ENCODE measurements at regions not wholly inside any gene's neighbourhood (a gene's known extent, or its start where the extent isn't known, plus 50 kb on each side); places are given as distances from the start of the nearest gene placed in this dataset.

DNA sequence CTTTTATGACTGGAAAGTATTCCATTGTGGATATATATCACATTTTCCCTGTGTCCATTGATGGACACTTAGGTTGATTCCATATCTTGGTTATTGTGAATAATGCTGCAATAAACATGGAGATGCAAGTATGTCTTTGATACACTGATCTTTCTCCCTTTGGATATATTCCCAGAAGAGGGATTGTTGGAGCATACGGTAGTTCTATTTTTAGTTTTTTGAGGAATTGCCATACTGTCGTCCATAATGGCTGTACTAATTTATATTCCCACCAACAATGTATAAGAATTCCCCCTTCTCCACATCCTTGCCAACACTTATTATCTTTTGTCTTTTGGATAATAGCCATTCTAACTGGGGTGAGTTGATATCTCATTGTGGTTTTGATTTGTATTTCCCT lies 54.9 kb upstream of the PITX1 start:
- TF ChIP-seq, protein P1, sequence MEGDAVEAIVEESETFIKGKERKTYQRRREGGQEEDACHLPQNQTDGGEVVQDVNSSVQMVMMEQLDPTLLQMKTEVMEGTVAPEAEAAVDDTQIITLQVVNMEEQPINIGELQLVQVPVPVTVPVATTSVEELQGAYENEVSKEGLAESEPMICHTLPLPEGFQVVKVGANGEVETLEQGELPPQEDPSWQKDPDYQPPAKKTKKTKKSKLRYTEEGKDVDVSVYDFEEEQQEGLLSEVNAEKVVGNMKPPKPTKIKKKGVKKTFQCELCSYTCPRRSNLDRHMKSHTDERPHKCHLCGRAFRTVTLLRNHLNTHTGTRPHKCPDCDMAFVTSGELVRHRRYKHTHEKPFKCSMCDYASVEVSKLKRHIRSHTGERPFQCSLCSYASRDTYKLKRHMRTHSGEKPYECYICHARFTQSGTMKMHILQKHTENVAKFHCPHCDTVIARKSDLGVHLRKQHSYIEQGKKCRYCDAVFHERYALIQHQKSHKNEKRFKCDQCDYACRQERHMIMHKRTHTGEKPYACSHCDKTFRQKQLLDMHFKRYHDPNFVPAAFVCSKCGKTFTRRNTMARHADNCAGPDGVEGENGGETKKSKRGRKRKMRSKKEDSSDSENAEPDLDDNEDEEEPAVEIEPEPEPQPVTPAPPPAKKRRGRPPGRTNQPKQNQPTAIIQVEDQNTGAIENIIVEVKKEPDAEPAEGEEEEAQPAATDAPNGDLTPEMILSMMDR (IDR thresholded peaks at IDR 0.05): no peak
- TF ChIP-seq POLR2A (IDR thresholded peaks at IDR 0.05): no peak

Measured in right lobe of liver (tissue), 4 donors.